KBM-7 (cell line): ENCODE measurements at regions not wholly inside any gene's neighbourhood (a gene's known extent, or its start where the extent isn't known, plus 50 kb on each side); places are given as distances from the start of the nearest gene placed in this dataset.

Experiments
- DNase-seq: peaks from one replicate; pipeline ENCODE4 v3.0.0-alpha.2; 2015
- in situ Hi-C: fragments of 300-500 bp; cut with MboI; formaldehyde crosslinking; loops from 2 replicates; pipeline ENCODE4 v1.14.3; 2020; ENCODE audit warnings: low sequenced_read_pairs, low pct_unique_long_range_greater_than_20kb, mixed read lengths

- in situ Hi-C loops = no loop called here
- no peak for DNase-seq
Observed at GRCh38 chr5:171577042-171577758, 157.8 kb downstream of the FGF18 start.

DNA sequence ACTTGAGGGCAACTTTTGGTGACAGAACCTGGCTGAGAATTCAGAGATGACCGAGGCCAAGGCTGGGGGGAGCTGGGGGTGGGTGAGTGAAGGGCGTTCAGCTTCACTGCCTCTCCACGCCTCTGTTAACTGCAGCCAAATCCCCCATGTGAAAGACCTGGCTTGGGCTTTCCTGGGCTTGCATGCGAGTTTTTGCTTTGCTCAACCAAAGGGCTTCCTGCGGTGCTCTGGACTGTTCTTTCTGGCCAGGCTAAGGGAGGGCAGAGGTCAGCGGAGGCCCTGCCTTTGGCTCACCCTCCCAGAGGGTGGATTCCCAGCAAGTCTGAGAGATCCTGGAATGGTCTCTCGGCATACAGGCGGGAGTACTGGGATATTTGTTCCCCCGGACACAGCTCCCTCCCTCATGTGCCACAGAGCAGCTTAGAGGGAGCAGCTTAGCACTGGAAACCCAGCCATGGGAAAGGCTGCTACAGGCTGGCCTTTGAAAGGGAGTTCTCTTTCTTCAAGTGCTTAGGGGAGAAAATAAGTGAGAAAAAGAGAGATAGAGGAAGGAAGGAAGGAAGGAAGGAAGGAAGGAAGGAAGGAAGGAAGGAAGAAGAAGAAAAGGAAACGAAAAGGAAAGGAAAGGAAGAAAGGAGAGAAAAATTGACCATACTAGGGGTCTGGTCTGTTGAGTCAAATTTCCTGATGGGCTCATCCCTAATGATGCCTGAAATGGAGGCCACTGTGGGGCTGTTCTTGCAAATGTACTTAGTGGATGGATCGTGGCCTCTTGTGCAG, 158.8 kb downstream of the FGF18 start:
- DNase-seq = no peak
- in situ Hi-C loops = no loop called here

- in situ Hi-C loops = no loop called here
- DNase-seq = no peak
Observed at GRCh38 chr5:171578829-171579491, 159.5 kb downstream of the FGF18 start.

GRCh38 chr5:171579976-171580411, 160.5 kb downstream of the FGF18 start:
- in situ Hi-C loops = no loop called here
- DNase-seq = no peak

GRCh38 chr5:171580502-171581265, 161.2 kb downstream of the FGF18 start:
- in situ Hi-C loops = no loop called here
- no peak for DNase-seq

DNA sequence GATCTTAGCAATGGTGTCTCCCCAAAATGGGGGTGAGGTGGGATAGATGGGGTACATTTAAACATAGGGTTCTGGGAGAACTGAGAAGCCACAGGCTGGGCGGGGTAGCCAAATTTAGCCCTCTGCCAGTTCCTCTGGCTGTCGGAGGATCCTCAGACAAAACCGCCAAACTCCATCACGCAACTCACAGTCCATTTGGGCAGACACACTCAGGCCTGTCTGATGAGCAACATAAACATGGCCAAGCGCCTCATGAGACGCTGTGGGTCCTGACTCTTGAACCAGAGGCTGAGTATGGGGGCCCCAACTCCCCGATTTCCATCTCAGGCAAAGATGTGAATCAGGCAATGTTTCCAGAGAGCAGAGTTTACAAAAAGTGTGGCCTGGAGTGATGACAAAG, 162.3 kb downstream of the FGF18 start:
- in situ Hi-C loops = no loop called here
- DNase-seq = no peak

DNA sequence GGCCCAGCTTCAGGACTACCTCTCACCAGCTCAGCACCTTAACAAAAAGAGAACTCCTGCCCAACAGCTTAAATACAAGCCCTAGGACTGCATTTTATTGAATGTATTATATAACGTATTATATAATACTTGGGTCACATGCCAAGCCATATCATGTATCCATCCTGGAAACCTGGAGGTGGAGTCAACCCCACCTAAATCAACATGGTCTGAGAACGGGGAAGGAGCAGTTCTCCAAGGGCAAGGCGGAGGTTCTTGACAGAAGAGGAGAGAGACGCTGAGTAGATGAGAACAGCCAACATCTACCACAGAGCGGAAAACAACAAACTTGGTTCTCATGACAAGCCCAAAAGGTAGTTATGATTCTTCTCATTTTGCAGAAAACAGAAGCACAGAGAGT, 163.4 kb downstream of the FGF18 start:
- in situ Hi-C loops = no loop called here
- no peak for DNase-seq

- DNase-seq = no peak
- in situ Hi-C loops = no loop called here
Observed at GRCh38 chr5:171585981-171586380, 166.5 kb downstream of the FGF18 start.

- DNase-seq = no peak
- in situ Hi-C loops = no loop called here
Observed at GRCh38 chr5:171586436-171586835, 167.0 kb downstream of the FGF18 start.

DNA sequence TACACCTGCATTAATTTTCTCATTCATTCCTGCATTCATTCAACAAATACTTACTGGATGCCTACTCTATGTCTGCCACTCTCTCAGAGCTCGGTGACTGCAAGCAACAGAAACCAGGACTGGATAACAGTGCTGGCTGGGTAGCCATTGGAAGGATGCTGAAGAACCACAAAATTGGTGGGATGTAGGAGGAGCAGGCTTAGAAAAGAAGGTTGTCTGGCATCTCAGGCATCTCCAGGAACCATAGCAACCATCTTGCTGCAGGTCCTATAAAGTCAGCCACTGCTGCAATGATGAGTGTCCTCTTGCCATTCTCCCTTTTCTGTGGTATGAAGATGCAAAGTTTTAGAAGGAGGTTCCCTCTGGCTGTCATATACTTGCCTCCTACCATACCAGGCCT, 168.6 kb downstream of the FGF18 start:
- in situ Hi-C loops = no loop called here
- no peak for DNase-seq

DNA sequence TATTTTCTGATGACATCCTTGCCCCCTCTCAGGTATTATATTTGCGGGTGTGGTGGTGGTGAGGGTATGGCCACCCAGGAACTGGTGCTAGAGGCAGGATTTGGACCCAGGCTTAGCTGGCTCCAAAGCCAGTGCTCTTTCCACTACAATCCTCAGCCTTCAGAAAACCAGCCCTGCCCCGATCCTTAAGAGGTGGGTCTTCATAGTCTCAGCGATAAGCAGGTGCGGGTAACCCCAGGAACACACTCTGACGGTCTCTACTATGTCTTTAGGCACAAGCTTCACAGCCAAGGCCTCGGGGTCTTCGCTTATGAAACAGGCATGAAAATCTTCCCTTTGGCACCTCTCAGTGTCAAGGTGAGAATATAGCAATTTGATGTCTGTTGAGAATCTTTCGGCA, 169.3 kb downstream of the FGF18 start:
- no peak for DNase-seq
- in situ Hi-C loops = no loop called here

DNA sequence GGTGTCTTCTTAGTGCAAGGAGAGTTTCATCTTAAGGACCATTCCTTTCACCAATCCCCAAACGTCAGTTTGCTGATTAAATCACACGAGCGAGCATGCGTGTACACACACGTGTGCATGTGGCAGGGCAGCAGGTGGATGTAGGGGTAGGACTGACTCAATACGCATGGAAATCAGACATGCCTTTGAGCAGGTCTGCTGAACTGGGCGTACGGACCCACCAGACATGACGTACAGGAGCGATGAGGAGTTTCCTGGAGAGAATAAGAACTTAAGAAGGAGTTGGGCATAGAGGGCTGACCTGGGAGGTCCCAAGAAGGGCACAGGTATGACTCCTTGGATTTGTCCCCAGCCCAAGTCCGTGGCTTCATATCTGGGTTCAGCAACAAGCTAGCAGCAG, 170.0 kb downstream of the FGF18 start:
- DNase-seq = no peak
- in situ Hi-C loops = no loop called here

- in situ Hi-C loops = no loop called here
- DNase-seq = no peak
Observed at GRCh38 chr5:171592076-171592475, 172.6 kb downstream of the FGF18 start.

DNA sequence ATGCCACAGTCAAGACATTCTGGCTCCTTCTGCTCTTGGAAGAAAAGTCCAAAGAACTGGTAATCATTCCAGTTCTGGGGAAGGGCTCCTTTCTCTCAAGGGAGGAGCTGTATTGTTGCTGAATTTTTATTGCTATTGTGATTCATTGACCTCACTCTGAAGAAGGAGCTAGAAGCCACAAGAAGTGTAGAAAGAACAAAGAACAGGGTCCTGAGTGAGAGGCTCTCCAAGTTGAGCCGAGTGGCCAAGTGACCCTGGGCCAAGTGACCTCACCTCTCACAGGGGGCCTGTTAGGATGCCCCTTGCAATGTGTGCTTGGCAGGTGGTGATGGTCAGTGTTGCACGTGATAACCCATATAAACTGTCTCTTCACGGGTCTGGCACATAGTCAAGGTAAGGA, 173.3 kb downstream of the FGF18 start:
- no peak for DNase-seq
- in situ Hi-C loops = no loop called here

- DNase-seq = no peak
- in situ Hi-C loops = no loop called here
Observed at GRCh38 chr5:171593401-171593800, 174.0 kb downstream of the FGF18 start.

DNA sequence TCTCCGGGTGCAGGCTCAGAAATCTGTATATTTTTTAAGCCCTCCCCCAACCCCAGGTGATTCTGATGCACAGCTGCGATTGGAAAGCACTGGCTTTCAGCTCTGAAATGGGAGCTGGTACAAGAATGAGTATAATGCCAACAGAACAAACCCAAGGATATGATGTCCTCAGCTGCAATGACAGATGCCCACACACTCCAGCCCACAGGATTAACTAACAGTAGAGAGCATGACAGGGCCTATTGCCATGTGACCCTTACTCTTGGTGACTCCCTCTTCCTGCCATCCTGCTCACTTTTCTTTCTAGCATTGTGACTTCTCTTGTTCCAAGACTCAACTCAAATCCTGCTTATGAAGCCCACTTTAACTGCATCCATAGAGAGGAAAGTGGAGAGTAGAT, 174.5 kb downstream of the FGF18 start:
- no peak for DNase-seq
- in situ Hi-C loops = no loop called here

DNA sequence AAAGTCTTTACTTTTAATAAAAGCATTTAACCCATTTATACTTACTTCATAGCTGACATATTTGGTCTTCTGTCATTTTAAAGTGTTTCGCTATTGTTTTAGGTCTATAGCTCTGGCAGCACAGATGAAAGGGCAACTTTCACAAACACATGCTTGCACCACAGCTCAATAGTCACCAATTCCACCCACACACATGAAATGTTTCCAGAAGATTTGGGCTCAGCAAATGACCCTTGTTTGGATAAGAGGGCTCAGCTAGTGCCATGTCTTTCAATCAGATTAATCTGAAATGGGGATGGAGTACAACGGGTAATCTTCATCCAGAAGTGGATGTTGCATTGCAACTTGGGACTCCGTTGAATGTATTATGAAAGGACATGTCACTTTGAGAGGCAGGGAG, 176.0 kb downstream of the FGF18 start:
- in situ Hi-C loops = no loop called here
- no peak for DNase-seq

DNA sequence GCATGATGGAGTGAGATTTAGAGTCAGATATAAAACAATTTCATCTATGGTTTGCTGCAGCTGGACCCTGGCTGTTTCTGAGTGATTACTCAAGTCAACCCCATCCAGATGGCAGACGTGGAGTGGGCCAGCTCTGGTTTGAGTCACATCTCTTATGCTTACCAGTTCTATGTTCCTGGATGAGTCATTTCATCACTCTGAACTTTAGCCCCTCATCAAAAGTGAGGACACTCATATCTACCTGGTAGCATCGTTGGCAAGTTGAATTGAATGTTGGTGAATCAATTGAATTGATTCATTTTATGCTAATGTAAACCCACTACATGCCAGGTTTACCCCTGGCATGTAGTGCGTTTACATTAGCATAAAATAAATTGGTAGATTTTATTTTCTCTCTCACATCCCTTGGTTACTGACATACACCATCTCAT, 176.4 kb downstream of the FGF18 start:
- no peak for DNase-seq
- in situ Hi-C loops = no loop called here

GRCh38 chr5:171596391-171596878, 177.0 kb downstream of the FGF18 start:
- DNase-seq = no peak
- in situ Hi-C loops = no loop called here
